GM18505 (cell line): ENCODE measurements at regions not wholly inside any gene's neighbourhood (a gene's known extent, or its start where the extent isn't known, plus 50 kb on each side); places are given as distances from the start of the nearest gene placed in this dataset.

Experiments used
- ATAC-seq: cut with Tn5 transposase; IDR thresholded peaks from one replicate; pipeline ENCODE4 v1.9.1; 2021; ENCODE audit not compliant: unreplicated experiment
- POLR2A ChIP-seq: IDR thresholded peaks from 4 replicates; pipeline ENCODE4 v1.6.1; 2011; ENCODE audit warnings: borderline replicate concordance; ENCODE audit not compliant: insufficient read depth, insufficient read length; ENCODE audit errors: extremely low read depth

- ATAC-seq, result no peak
- no peak for TF ChIP-seq POLR2A
These were observed 121.7 kb upstream of the TPM1 start for GRCh38 chr15:62920682-62921502.

DNA sequence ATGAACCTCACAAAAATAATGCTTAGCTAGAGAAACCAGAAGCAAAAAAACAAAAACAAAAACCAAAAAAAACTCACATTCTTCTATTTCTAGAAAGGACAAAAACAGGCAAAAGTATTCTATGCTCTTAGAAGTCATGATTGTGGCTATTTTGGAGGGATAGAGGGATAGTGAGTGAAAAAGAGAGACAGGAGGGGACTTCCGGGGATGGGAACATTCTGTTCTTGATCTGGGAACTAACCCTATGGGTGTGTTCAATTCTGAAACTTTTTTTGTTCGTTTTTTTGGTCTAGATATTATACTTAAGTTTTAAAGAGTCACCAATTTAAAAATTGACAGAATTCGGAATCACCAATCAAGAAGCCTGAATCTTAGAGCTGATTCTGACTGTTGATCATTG is 120.0 kb upstream of the TPM1 start:
- TF ChIP-seq POLR2A, result no peak
- no peak for ATAC-seq

- no peak for ATAC-seq
- no peak for TF ChIP-seq POLR2A
These were observed 116.7 kb upstream of the TPM1 start for GRCh38 chr15:62925875-62926274.

- ATAC-seq, result no peak
- no peak for TF ChIP-seq POLR2A
These were observed 115.4 kb upstream of the TPM1 start for GRCh38 chr15:62927196-62927595.

- no peak for ATAC-seq
- TF ChIP-seq POLR2A, result no peak
These were observed 114.7 kb upstream of the TPM1 start for GRCh38 chr15:62927836-62928235.

- no peak for ATAC-seq
- TF ChIP-seq POLR2A, result no peak
These were observed 114.1 kb upstream of the TPM1 start for GRCh38 chr15:62928242-62928999.

DNA sequence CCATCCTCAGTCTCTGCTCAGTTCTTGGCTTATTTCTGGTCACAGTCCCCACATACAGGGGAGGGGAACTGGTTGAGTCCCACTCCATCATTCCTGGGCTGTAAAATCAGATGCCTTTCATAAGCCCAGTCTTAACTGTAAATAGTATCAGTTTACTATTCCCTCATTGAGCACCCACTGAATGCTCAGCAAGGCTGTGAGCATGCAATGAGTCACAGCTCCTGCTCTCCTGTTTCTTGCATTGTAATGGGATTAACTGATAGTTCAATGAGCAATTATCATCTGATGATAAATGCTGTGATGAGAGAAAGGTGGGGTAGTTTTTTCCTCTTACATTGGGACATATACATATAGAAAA is 113.6 kb upstream of the TPM1 start:
- no peak for TF ChIP-seq POLR2A
- no peak for ATAC-seq

- no peak for ATAC-seq
- no peak for TF ChIP-seq POLR2A
These were observed 110.9 kb upstream of the TPM1 start for GRCh38 chr15:62931650-62932049.

- ATAC-seq, result no peak
- no peak for TF ChIP-seq POLR2A
These were observed 110.1 kb upstream of the TPM1 start for GRCh38 chr15:62932436-62932835.

DNA sequence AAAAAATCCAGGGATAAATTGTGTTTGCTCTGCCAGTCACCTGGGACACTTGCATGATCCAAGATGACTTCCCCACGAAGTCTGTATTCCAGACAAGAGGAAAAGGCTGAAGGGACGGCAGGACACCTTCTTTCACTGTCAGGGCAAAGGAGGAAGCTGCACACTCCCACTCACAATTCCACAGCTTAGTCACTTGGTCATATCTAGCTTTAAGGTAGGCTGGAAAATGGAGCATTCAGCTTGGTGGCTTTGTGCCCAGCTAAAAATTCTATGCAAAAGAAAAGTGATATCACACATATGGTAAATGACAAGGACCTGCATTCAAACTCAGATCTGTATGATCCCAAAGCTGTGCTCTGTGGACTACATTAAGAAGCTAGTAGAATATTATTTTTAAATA is 109.2 kb upstream of the TPM1 start:
- no peak for TF ChIP-seq POLR2A
- no peak for ATAC-seq

- no peak for TF ChIP-seq POLR2A
These were observed 108.1 kb upstream of the TPM1 start for GRCh38 chr15:62934236-62934971.

GRCh38 chr15:62935300-62936081 is 107.1 kb upstream of the TPM1 start:
- TF ChIP-seq POLR2A, result no peak
- ATAC-seq, result no peak

More at GRCh38 chr15:62934236-62934971, 108.1 kb upstream of the TPM1 start:
- ATAC-seq, result no peak

DNA sequence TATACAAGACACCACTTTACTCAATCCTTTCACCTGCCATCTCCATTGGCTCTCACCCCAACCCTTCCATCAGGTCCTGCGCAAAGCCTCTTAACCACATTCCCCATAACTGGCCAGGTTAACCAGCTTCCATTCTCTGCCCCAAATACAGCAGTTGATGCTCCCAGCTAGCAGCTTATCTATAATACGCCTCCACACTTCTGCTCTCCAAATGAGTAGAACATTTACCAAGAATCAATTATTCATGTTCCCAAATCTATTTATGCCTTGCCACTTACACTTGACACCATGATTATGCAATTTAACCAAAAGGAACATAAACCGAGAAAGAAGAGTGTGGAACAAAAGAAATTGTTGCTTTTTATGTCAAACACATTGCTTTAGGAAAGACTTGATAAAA is 103.7 kb upstream of the TPM1 start:
- ATAC-seq, result no peak
- no peak for TF ChIP-seq POLR2A

GRCh38 chr15:62940093-62940754 is 102.3 kb upstream of the TPM1 start:
- ATAC-seq, result no peak
- TF ChIP-seq POLR2A, result no peak
